ENCODE measurements at regions not wholly inside any gene's neighbourhood (a gene's known extent, or its start where the extent isn't known, plus 50 kb on each side); places are given as distances from the start of the nearest gene placed in this dataset.

GRCh38 chr13:80141123-80141849 lies 199.6 kb downstream of the SPRY2 start:
- H3K27me3 Mint-ChIP-seq (ENCODE audit: low read depth) = no peaks in the 10 kb centered on the region
- no CpG with 5 or more reads among the region's 7 CpGs for WGBS (ENCODE audit: extremely low coverage, insufficient read length, low lambda C conversion rate)

More at GRCh38 chr13:80141123-80141849, 199.6 kb downstream of the SPRY2 start:
- H2BK120ac ChIP-seq (ENCODE audit: low read depth, low read length, poor library complexity, severe bottlenecking) = no peak overlapping the region
- no peak overlapping the region for H3K18ac ChIP-seq (ENCODE audit: insufficient read length, low read depth, low read length)
- no peaks in the 10 kb centered on the region for H3K23me2 ChIP-seq (ENCODE audit: insufficient read length, low read depth, low read length, poor library complexity, severe bottlenecking)
- no peak overlapping the region for H3K23ac ChIP-seq (ENCODE audit: insufficient read length, low read depth, low read length)
- no peak overlapping the region for H3K56ac ChIP-seq (ENCODE audit: insufficient read length, low read depth, low read length)
- H3K27ac ChIP-seq (ENCODE audit: insufficient read length, low read depth, low read length) = no peak overlapping the region
- H4K5ac ChIP-seq (ENCODE audit: insufficient read length, low read depth, low read length) = no peak overlapping the region
- H3K4me2 ChIP-seq (ENCODE audit: insufficient read depth, insufficient read length, low read length) = no peak overlapping the region
- no peaks in the 10 kb centered on the region for H4K20me1 ChIP-seq (ENCODE audit: control insufficient read depth, insufficient read depth, insufficient read length)
- H2BK12ac ChIP-seq (ENCODE audit: insufficient read length, low read depth, low read length) = no peak overlapping the region
- Mint-ChIP-seq H3K4me3 (no peak overlapping the region), H3K9me3 (no peaks in the 10 kb centered on the region), H3K27ac (peak overlapping the region in 2 of 3 experiments; percentile 74 to 79; a peak in 2 of 7 replicates), H3K4me1 (peaks cover 11 to 13% of the 10 kb centered on the region in 2 experiments), H3K36me3 (ENCODE audit: insufficient read depth in 1 of 3, low read depth in 3 of 3) (no peaks in the 10 kb centered on the region)
- no peaks in the 10 kb centered on the region for H3K79me1 ChIP-seq (ENCODE audit: insufficient read depth, low read depth, low read length, poor library complexity, severe bottlenecking)
- no peaks in the 10 kb centered on the region for H3K27me3 ChIP-seq (ENCODE audit: insufficient read depth, low read length)
- H3K9me3 ChIP-seq (ENCODE audit: control insufficient read depth, low read depth, low read length) = no peaks in the 10 kb centered on the region
- no peak for DNase-seq
- no peak overlapping the region for H2AFZ ChIP-seq (ENCODE audit: low read length)
- H3K79me2 ChIP-seq (ENCODE audit: insufficient read depth, low read length) = no peaks in the 10 kb centered on the region
- H3K4ac ChIP-seq (ENCODE audit: low read depth, low read length) = no peak overlapping the region
- H4K8ac ChIP-seq (replicated peaks; ENCODE audit: insufficient read length, low read depth, low read length) = no peak overlapping the region
- H3K9ac ChIP-seq (ENCODE audit: extremely low read depth, insufficient read length, low read length) = no peak overlapping the region
- H3T11ph ChIP-seq (ENCODE audit: low read length) = no peak overlapping the region
- H3K14ac ChIP-seq (ENCODE audit: insufficient read depth, low read length) = no peak overlapping the region
- H4K91ac ChIP-seq (ENCODE audit: insufficient read length, low read depth, low read length) = no peak overlapping the region
- no peak overlapping the region for H2BK20ac ChIP-seq (ENCODE audit: low read depth, low read length, poor library complexity, severe bottlenecking)
- no peak overlapping the region for H2BK15ac ChIP-seq (ENCODE audit: low read depth, low read length)
- no peaks in the 10 kb centered on the region; the same call in 1 of the 2 replicates for H3K4me1 ChIP-seq (ENCODE audit: insufficient read depth, low read length)
- no peak overlapping the region for H2AK5ac ChIP-seq (ENCODE audit: insufficient read length, low read length)
- no peak overlapping the region for H2BK5ac ChIP-seq (ENCODE audit: insufficient read length, low read length)
- no peak for TF ChIP-seq CTCF (conservative IDR thresholded peaks at IDR 0.05)
